Bone marrow (tissue), 2 donors: ENCODE measurements at regions not wholly inside any gene's neighbourhood (a gene's known extent, or its start where the extent isn't known, plus 50 kb on each side); places are given as distances from the start of the nearest gene placed in this dataset.
"Not testable (repeated sequence)": the region's sequence is repeated elsewhere in the genome, so short reads cannot be mapped to it uniquely, and the experiment has no call there.

ENCODE experiments used
- DNase-seq, 2 donors: peaks; one replicate each; lab custom pipeline; 2025; lab: John Stamatoyannopoulos, UW

DNA sequence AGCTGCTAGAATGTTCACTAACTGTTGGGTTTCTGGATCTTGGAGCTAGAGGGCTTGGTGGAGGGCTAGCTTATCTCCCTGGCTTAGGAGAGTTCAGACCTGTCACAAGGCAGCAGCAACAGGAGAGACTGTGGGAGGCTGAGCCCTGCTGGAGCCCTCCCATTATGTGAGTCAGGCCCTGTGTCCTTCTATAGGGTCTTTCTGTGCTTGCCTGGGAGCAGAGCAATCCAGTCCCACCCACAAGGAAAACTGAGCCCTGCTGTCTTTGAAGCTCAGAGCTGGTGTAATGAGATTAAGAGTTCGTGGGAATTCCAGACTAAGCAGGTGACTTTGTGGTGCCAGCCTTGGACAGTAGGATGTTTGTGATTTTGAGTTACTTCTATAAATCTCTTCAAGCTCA lies 249.0 kb downstream of the TTC32 start:
- no peak for DNase-seq

DNA sequence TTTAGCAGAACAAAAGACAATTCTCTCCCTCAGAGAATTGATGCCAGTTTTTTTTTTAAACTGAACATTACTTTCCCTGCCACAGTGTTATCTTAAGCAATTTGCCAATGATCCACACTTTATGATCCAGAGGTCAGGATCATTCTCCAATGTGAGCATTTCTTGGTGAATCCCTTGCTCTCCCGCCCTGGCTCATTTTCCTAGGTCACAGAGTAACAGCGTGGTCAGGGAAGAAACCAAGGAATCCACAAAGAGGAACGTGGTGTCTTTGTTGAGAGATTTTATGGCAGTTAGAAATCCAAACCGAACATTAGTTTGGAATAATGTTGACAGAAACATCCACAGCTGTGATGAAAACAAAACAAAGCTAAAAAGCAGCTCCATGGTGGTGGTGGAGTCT lies 250.3 kb downstream of the TTC32 start:
- no peak for DNase-seq

DNA sequence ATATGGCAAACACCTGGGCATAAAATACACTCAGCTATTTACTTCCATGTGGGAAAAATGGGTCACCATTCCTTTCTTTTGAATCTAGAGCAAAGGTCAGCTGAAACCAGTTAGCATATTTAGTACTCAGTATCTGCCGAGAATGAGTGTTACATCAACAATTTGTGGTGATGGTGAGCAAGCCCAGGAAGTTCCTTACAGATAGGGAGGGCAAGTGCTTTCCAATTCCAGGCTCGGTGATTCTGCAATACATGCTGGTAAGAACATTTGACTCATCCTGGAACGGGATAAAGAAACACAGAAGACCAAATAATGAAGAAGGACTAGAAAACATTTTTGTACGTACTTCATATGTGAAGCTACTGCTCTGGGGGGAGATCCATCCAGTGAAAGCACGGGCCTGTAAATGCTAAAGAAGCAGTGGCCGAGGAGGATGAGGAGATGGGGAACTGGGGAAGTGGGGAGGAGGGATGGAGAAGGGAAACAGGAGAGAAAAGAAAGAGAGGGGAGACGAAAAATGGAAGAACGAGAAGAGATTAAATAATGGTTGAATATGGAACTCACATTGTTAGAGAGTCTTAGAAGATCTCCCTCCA lies 251.9 kb downstream of the TTC32 start:
- DNase-seq, result no peak

DNA sequence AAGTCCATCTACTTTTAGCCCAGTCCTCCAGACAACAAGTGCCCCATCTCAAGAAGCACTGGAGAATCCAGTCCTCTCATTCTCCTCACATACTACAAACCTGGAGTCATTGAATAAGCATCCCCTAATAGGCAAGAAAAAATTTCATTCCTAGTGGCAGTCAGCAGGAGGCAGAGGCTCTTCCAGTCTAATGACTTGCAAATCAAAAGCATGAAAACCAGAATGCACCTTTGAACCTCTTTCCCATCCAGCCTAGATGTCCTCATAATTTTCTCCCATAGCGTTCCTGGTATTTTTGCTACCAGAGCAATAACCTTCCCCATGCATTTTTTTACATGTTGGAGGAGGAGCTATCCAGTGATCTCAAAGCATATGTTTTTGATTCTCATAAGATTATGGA lies 252.6 kb downstream of the TTC32 start:
- no peak for DNase-seq

DNA sequence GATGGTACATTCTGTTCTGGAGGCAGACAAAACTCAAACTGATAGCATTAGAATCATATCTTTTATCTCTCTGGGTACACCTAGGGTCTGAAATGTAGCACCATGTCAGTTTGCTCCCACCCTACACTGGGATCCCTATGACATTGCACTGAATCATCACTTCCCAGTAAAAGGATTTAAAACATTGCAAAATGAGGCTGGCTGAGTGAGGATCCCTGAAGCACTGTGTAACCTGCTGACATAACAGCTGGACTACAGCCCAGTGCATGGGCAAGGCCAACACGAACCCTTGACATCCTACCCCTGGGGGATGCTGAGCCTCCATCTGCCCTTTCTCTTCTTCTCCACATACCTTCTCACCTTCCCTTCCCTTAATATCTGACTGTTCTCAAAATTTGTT lies 253.2 kb downstream of the TTC32 start:
- no peak for DNase-seq

DNA sequence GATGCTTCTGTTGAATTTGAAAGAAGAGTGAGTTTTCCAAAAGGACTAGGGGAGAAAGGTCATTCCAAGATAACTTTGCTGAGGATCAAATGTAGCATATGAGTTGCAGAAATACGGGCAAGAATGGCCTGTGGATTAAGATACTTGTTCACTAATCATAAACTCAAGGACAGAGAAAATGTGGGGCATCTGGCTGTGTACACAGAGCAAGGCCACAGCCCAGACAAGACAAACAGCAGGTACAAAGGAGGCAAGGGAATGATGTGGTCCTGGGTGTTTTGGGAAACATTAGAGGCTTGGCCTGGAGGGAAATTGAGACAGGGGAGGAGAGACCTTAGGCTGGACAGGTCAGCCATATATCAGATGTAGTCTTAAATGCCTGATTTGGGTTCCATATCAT lies 254.8 kb downstream of the TTC32 start:
- DNase-seq, result no peak

DNA sequence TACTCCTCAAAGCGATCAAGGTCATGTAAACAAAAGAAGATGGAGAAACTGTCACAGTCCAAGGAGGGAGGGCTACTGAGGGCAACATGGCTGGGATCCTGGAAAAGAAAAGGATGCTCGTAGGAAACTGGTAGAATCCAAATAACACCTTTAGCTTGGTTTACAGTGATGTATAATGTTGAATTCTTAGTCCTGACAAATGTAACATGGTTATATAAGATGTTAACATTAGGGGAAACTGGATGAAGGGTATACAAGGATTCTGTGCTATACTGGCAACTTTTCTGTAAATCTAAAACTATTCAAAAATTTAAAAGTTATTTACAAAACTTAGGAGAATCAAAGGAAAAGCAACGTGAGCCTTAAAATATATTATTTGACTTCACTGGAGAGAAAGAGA lies 257.0 kb downstream of the TTC32 start:
- no peak for DNase-seq

DNA sequence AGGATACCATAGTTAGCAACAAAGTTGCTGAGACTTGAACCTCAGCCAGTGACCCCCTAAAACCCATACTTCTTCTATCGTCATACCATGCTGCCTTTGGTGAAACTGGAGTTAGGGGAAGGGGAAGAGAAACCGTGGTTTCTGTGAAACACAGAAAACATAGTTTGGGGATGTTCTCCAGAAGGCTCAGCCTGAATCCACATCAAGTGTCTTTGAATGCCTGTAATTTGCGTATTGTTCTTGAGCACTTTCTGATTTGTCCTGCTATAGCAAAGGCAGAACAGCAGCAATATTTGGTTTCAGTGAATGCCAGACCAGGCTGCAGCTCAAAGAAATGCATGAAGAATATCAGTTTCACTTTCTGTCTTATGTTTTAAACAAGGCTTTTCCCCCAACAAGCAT lies 258.7 kb downstream of the TTC32 start:
- DNase-seq, result no peak

DNA sequence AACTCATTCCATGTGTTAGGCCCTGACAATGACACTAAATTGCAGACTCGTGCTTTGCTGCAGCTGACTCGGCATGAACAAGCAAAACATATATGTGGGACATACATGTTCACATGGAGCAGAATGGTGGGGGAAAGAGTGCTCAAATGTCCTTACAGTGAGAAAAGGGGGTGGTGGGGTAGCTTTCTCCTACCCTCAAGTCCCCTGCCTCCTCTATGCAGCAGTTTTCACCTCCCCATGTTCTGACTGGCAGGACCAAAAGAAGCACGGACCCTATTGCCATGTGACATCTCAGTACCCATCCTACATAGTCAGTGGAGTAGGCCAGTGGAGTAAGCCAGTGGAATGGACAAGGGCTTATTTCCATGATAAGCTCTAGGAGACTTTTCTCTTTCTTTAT lies 259.3 kb downstream of the TTC32 start:
- DNase-seq, result no peak

DNA sequence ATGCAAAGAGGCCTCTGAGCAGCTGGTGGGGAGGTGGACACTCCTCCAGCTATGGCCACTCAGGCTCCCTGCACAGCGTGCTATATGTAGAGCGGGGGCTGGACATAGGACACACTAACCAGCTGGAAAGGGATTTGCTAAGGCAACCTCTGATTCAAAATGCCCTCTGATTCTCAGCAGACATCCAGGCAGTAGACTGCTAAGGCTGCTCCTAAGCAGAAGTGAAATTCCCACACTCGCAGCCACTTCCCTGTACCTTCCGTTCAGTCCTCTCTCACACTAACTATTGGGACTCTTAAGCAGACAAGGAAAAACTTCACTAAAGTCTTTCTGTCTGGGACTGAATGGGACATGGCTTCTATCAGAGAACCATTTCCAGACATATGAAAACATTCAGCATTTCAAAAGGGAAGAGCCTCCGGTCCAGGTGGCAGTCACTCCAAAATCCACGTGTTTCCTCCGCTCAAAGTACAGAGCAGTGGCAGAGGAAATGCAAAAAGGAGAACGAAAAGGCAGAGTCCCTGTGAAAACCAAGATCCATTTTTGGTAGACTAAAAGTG lies 265.8 kb downstream of the TTC32 start:
- no peak for DNase-seq

DNA sequence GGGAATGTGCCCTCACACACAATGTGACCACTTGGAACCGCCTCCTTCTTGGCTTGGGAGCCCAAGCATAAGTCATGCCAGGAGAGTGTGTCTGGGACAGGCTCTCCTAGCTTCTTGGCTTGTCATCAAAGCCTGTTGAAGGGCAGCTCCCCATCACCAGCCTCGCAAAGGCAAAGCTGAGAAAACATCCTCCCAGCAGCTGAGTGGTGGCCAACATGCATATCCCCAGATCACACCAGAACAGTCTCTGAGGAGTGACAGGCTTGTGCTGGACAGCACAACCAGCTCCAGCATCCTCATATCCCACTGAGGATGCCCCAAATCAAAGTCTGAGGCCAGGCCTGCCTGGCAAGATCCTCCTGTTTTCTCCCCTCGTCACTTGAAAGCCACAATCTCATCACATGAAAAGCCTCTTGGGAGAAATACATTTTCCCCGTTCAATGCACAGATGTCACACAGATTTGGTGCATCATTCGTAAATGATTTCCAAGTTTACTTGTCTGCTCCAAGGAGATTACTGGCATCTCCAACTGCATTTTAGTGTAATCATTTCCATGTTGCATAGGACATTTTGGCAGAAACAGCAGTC lies 269.3 kb downstream of the TTC32 start:
- DNase-seq, result no peak

DNA sequence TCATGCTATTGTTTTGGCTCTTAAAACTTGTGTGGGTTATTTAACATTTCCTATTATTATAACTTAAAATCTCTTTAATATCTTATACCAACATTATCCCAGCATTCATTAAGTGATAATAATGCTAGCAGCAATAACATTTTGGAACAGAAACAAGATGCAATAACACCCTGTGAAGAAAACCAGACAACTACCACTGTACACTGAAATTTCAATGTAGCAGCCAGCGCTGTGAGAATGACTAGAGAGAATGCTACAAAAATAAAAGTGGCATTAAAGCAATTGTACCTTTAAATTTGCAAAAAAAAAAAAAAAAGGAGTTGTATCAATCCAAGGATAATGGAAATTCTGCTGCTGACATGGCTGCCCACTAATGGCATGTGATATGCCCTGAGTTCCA lies 269.9 kb downstream of the TTC32 start:
- DNase-seq, result no peak

DNA sequence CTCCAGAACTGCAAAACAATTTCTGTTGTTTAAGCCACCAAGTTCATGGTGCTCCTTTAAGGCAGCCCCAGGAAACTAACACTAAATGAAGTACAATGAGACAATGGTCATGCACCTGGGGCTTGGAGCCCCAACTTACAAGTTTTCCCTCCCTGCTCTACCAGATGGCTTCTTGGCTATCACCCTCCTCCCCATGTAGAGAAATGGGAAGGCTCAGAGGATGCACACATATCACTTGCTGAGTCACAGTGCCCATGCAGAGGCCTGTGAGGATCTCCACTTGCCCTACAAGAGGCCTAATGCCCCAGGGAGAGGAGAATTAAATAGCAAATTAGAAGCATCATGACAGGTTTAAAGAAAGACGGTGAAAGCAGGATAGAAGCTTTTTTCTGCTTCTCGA lies 270.9 kb downstream of the TTC32 start:
- DNase-seq, result no peak

DNA sequence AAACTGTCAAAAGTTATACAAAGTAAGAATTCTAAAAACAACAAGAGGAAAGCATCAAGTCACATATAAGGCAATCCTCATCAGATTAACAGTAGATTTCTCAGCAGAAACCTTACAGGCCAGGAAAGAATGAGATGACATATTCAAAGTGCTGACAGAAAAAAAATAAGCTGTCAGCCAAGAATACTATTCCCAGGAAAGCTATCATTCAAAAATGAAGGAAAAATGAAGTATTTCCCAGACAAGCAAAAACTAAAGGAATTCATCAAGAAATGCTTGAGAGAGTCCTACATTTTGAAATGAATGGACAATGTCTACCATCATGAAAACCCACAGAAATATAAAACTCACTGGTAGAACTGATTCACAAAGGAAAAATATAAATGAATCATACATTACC lies 268.9 kb upstream of the OSR1 start:
- DNase-seq, result no peak

DNA sequence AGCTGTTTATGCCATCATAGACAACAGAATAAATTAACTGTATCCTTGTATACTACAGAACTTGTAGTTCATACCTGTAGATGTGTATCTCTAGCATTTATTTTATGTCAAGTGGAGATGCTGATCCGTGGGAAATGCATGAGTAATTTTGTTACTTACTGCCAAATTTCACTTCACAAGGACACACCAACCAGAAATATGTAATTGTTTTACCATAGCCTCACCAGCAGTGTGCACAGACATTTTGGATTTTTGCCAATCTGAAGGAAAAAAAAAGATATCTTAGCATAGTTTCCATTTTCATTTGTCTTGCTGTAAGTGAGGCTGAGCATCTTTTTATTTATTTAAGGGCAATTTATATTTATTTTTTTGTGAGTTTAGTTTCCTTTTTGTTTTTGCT lies 265.1 kb upstream of the OSR1 start:
- no peak for DNase-seq

DNA sequence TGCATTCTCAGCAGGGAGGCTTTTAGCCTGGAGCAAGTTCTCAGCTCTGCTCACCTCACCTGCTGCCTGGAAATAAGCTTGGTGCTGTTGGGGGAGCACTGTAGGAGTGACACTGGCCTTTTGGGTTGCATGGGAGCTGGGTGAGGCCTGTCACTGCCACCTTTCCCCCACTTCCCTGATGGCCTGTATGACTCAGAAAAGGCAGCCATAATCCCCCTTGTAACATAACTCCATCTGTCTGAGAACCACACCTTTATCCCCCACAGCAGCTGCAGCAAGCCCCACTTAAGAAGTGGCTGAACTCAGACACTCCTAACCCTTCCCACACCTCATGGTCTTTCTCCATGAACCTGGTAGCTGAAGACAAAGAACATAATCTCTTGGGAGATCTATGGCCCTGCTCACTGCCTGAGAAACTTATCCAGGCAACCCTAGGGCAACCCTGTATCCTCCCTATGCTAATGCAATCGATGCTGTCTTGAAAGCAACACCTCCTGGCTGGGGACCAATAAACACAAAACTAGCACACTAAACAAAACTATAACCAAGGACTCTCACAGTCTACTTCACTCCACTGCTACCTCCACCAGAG lies 258.9 kb upstream of the OSR1 start:
- DNase-seq, result no peak

DNA sequence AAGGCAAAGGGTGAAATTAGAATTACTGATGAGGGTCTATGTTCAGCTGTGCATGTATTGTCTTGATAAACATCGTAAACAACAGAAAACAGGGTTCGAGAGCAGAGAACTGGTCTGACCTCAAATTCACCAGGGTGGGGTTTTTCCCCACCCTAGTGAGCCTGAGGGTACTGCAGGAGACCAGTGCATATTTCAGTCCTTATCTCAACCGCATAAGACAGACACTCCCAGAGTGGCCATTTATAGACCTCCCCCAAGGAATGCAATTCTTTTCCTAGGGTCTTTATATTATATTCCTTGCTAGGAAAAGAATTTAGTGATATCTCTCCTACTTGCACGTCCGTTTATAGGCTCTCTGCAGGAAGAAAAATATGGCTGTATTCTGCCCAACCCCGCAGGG lies 257.0 kb upstream of the OSR1 start:
- not testable (repeated sequence) for DNase-seq

DNA sequence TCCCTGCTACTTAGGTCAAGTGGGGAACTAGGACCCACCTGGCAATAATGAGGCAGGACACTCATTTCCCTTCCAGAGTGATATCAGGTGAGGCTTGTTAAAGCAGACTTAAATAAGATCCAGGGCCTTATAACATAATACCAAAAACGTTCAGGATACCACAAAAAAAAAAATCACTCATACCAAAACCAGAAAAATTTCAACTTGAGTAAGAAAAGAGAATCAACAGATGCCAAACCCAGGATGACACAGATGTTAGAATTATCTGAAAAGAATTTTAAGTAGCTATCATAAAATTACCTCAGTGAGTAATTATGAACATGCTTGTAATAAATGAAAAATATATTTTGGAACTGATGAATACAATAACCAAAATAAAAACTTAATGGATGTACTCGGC lies 255.6 kb upstream of the OSR1 start:
- no peak for DNase-seq

DNA sequence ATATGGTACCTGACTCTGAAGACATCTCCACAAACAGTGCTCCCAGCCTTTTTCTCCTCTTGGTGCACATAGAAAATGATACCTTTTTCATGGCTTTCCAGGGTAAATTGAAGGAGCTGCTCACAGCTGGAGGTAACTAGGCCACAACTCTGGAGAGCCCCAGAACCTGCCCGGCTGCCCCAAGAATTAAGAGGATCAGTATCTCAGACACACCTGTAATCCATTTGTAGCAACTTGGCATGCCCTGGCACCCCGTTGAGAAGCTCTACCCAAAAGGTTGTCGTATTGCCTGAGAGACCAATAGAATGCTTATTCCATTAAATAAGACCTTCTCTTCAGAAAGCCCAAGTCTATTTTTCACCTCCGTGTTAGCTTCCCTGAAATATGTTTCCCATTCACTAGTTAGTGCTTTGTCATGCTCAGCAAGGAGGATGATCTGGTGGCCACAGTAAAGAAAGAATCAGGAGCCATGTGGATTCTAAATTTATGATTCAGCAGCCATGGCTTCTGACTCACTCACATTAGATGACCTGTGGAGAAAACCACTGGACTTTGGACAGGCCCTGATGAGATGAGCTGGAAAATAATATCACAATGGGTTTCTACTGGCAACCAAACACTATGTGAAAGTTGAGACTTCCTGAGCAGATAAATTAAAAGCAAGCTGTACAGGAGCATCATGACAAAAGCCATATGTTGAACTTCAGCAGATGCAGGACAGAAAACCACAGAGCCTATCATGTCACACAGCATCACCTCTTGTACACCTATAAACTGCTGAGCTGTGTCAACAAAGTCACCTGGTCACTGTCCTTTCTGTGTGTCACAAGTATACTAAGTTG lies 253.3 kb upstream of the OSR1 start:
- DNase-seq, result no peak

DNA sequence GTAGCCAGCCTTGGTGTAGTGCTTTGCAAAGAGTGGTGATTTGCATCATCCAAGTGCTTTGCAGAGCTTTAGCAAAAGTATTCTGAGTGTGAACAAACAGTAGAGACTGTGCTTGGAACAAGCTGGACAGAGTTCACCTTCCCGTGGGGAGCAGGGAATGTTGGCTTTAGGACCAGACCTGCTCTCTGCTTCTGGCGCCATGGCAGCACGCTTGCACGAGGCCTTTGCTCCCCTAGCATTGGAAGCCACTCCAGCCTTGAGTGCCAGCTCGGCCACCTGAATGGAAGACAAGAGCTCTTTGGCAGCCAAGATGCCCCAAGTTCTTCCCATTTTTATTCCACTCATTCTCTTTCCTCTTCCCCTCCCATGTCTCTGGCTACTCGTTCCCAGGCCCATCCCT lies 250.8 kb upstream of the OSR1 start:
- DNase-seq, result no peak

DNA sequence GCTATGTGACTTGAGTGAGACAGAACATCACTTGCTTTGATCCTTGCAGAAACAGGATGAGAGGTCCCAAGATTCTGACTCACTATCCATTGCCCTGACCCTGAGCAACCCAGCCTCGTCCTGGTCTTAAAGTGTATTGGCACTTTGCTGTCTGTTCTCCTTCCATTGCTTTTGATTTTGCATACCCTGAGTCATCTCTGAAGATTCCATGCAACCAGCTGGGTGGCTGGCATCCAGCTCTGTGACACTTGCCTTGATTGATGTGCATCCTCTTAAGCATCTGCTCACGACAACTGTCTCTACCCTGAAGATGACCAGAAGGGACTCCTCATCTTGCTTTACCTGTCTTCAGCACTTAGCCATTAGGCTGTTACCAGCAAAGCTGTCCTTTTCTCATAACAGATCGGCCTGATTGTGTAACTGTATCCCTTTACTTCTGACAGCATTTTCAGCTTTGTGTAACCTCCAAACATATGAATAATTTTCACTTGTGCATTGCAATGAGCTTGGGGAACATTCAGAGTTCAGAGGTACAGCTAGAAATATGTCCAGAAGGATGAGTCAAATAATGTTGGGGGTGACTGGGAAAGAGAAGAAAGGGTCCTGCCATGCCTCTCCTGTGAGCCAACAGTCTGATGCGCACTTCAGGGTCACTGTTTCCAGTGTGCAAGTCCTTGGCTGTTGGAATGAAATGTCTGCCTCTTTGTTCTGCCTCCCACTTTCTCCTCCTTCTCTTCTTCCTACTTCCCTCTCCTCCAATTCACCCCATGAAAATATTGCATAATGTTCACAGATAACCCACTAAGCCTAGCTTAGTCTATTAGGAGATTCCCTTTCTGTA lies 249.7 kb upstream of the OSR1 start:
- DNase-seq, result no peak

DNA sequence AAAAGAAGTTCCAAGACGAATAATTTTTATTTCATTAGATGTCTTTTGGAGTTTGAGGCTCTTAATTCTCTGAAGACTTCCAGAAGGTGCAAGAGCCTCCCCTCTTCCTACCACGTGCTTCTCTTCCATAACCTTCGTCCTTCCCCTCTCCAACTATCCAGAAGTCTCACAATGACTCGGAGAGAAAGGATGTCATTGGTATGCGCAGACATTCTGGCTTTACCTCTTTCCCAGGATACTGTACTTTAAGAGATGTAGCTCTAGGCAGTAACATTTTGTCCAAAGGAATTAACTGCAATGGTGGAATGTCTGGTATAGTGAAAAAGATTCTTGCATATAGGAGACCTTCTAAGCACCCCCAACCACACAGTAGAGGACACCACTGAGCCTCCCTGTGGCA lies 249.0 kb upstream of the OSR1 start:
- DNase-seq, result no peak
